LNCAP (cell line): ENCODE measurements at regions not wholly inside any gene's neighbourhood (a gene's known extent, or its start where the extent isn't known, plus 50 kb on each side); places are given as distances from the start of the nearest gene placed in this dataset.

Source experiments
- TF ChIP-seq, protein P1 (sequence below): fragments of 450-650 bp; IDR thresholded peaks from 2 replicates; pipeline ENCODE4 v1.5.1; 2017; ENCODE audit warnings: mild to moderate bottlenecking

DNA sequence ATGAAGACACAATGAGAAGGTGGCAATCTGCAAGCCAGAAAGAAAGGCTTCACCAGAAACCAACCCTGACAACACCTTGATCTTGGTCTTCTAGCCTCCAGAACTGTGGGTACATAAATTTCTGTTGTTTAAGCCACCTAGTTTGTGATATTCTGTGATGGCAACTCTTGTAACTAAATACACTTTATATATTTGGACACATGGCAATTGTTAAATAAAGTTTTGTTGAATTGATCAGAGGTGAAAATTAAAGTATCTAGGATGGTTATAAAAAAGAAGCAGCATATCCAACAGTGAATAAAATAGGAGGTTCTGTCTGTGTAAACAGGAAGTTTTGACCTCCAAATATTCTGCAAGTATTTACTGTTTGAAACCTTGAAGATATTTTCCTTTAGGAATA lies 516.3 kb downstream of the SOX5 start:
- TF ChIP-seq, protein P1, sequence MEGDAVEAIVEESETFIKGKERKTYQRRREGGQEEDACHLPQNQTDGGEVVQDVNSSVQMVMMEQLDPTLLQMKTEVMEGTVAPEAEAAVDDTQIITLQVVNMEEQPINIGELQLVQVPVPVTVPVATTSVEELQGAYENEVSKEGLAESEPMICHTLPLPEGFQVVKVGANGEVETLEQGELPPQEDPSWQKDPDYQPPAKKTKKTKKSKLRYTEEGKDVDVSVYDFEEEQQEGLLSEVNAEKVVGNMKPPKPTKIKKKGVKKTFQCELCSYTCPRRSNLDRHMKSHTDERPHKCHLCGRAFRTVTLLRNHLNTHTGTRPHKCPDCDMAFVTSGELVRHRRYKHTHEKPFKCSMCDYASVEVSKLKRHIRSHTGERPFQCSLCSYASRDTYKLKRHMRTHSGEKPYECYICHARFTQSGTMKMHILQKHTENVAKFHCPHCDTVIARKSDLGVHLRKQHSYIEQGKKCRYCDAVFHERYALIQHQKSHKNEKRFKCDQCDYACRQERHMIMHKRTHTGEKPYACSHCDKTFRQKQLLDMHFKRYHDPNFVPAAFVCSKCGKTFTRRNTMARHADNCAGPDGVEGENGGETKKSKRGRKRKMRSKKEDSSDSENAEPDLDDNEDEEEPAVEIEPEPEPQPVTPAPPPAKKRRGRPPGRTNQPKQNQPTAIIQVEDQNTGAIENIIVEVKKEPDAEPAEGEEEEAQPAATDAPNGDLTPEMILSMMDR = no peak

DNA sequence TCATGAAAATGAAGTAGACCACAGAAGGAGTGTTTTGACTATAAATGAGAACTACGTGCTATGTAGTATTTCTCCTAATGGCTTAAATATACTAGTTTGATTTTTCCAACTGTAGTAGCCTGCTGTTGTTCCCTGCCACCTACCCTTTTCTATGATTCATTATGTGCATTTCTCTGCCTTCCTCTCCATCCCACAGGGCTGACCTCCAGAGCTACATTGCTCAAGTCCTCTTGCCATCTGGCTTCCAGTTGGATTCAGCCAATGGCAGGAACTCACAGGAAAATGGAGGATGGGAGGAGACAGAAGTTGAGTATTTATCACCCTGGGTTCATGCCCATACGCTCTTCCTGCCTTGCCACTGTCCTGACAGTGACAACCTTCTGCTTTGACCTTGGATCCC lies 515.3 kb downstream of the SOX5 start:
- TF ChIP-seq, protein P1 = no peak

DNA sequence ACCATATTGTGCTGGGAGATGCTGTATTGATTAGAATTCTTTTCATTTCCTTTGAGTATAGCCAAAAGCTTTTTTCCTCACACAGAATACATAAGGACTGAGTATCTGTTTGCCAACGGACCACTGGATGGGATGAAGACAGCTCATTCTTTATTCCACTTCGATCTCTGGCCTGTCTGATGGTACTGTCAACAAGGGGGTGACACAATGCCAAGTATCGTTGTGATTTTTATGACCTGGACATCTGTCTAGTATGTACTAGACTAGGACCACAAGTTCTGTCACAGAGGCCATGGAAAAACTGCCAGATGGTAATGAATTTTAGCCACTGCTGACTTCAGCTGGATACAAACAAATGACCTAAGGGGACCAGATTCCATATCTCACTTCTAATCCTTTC lies 502.7 kb downstream of the SOX5 start:
- TF ChIP-seq, protein P1 = no peak

DNA sequence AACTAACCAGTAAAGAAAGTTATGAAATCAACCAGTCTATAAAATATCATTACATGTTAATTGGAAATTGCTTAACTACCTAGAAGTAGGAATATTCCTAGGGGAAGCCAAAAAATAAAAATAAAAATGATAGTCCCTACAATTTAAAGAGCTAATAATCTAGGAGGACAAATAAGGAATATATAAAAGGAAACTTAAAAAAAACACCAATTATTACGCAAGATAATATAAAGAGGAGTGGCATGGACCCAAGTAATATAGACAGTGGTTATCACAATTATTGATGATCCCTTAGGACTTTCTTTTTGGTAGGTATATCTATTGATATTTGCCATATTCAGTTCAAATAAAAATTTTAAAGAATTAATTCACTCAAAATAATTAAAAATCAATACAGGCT lies 498.7 kb downstream of the SOX5 start:
- TF ChIP-seq, protein P1 = no peak

DNA sequence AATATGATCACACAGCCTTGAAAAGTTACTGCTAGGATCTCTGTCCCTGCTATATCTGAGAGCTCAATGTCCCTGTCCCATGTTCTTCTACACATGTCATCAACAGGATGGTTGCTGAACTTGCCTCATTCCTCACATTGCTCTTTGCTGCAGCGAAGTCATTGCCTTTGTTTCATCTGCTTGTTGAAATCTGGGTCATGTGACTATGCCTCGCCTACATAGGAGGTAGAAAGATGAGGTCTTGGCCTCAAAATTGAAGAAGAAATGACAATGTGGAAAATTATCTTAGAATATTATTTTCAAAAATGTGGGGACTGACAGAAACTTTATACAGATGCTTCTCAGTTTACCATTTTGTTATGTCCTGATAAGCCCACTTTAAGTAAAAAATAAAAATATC lies 494.2 kb downstream of the SOX5 start:
- TF ChIP-seq, protein P1 = no peak

DNA sequence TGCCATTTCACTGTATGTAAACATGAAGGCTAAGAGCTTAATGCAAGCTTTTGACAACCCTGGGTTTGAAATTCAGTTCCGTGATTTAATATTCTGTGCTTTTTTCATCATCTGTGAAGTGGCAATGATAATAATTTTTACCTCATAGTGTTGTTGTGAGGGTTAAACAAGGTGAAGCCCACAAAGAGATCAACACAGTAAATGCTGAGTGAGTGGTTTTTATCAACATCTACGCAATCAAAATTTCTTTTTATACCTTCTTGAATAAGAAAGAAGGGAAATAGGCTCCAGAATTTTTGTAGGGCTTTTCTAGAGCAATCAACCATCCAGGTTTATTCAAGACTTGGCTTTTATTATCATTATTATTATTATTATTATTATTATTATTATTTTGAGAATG lies 490.8 kb downstream of the SOX5 start:
- TF ChIP-seq, protein P1 = no peak

DNA sequence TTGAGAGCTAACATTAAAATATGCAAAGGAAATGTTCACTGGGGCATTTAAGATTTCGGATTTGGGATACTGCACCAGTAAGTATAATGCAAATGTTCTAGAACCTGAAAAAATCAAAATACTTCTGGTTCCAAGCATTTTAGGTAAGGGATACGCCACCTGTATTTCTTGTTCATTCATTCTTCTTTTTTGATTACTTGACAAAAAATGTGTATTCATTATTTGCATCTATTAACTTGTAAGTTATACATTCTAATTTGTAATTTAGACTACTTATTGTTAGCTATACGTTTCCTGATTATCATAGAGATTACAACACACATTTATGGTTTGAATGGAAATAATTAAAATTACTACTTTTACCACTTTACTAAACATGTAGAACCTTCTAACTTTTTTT lies 486.9 kb downstream of the SOX5 start:
- TF ChIP-seq, protein P1 = no peak

DNA sequence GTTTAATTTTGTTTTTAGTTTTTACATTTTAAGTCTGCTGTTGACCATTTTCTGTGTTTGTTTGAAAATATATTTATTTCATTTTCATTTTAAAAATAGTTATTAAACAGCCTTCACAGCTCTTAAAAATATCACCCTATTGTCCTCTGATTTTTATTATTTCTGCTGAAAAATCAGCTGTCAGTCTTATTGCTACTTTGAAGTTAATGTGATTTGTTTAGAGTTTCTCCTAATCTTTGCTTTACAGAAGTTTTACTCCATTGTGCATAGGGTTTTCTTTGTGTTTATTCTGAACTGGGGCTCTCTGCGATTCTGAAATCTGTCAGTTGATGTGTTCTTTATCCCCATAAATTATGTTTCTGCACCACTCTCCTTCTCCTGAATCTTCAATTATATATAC lies 486.3 kb downstream of the SOX5 start:
- TF ChIP-seq, protein P1 = no peak
